GM21390 (cell line): ENCODE measurements at regions not wholly inside any gene's neighbourhood (a gene's known extent, or its start where the extent isn't known, plus 50 kb on each side); places are given as distances from the start of the nearest gene placed in this dataset.

Source experiments
- ATAC-seq: cut with Tn5 transposase; IDR thresholded peaks from one replicate; pipeline ENCODE4 v1.9.1; 2021; ENCODE audit not compliant: unreplicated experiment

- ATAC-seq, result no peak
These were observed 368.3 kb upstream of the C1orf174 start for GRCh38 chr1:4268262-4268888.

GRCh38 chr1:4268889-4269284 is 368.8 kb upstream of the C1orf174 start:
- no peak for ATAC-seq

- ATAC-seq, result no peak
These were observed 369.3 kb upstream of the C1orf174 start for GRCh38 chr1:4269330-4269729.

GRCh38 chr1:4269952-4270570 is 370.0 kb upstream of the C1orf174 start:
- ATAC-seq, result no peak

GRCh38 chr1:4270651-4271337 is 370.7 kb upstream of the C1orf174 start:
- ATAC-seq, result no peak

GRCh38 chr1:4271338-4271998 is 371.4 kb upstream of the C1orf174 start:
- ATAC-seq, result no peak

GRCh38 chr1:4272568-4272967 is 372.5 kb upstream of the C1orf174 start:
- ATAC-seq, result no peak

- ATAC-seq, result no peak
These were observed 373.2 kb upstream of the C1orf174 start for GRCh38 chr1:4273243-4273642.

GRCh38 chr1:4273747-4274146 is 373.7 kb upstream of the C1orf174 start:
- ATAC-seq, result no peak

GRCh38 chr1:4275083-4275482 is 375.0 kb upstream of the C1orf174 start:
- no peak for ATAC-seq

- ATAC-seq, result no peak
These were observed 376.2 kb upstream of the C1orf174 start for GRCh38 chr1:4276238-4276637.

GRCh38 chr1:4277598-4277997 is 376.8 kb upstream of the AJAP1 start:
- ATAC-seq, result no peak

- ATAC-seq, result no peak
These were observed 369.4 kb upstream of the AJAP1 start for GRCh38 chr1:4284976-4285375.

- no peak for ATAC-seq
These were observed 361.5 kb upstream of the AJAP1 start for GRCh38 chr1:4292861-4293260.

- ATAC-seq, result no peak
These were observed 355.9 kb upstream of the AJAP1 start for GRCh38 chr1:4298361-4299083.

- ATAC-seq, result no peak
These were observed 353.4 kb upstream of the AJAP1 start for GRCh38 chr1:4301007-4301406.

GRCh38 chr1:4303303-4303702 is 351.1 kb upstream of the AJAP1 start:
- no peak for ATAC-seq

GRCh38 chr1:4305526-4306301 is 348.7 kb upstream of the AJAP1 start:
- ATAC-seq, result no peak

- ATAC-seq, result no peak
These were observed 347.6 kb upstream of the AJAP1 start for GRCh38 chr1:4306559-4307467.

- ATAC-seq, result no peak
These were observed 347.0 kb upstream of the AJAP1 start for GRCh38 chr1:4307468-4307845.
